Mesendoderm (in vitro differentiated cells): ENCODE measurements at regions not wholly inside any gene's neighbourhood (a gene's known extent, or its start where the extent isn't known, plus 50 kb on each side); places are given as distances from the start of the nearest gene placed in this dataset.

ENCODE experiments used
- DNase-seq: peaks from one replicate; pipeline ENCODE4 v3.0.0; 2013
- H2AK5ac ChIP-seq: 2 replicates; pipeline ENCODE4 v1.6.1; 2013; ENCODE audit warnings: low read length, inconsistent platforms
- H2BK120ac ChIP-seq: 2 replicates; pipeline ENCODE4 v1.6.1; 2013; ENCODE audit warnings: low read depth, mild to moderate bottlenecking, low read length, moderate library complexity, mixed read lengths
- H2BK15ac ChIP-seq: replicated peaks from 2 replicates; pipeline ENCODE4 v1.6.1; 2013; ENCODE audit warnings: low read depth, mild to moderate bottlenecking, moderate library complexity
- H2BK5ac ChIP-seq: 2 replicates; pipeline ENCODE4 v1.6.1; 2013; ENCODE audit warnings: low read length, inconsistent platforms
- H3K18ac ChIP-seq: 2 replicates; pipeline ENCODE4 v1.6.1; 2013; ENCODE audit warnings: mild to moderate bottlenecking, low read length, mixed read lengths
- H3K23ac ChIP-seq: one replicate; pipeline ENCODE4 v1.6.1; 2013; ENCODE audit warnings: low read length
- H3K27ac ChIP-seq: 2 replicates; pipeline ENCODE4 v1.5.1; 2013; ENCODE audit warnings: low read depth, mild to moderate bottlenecking, inconsistent platforms, low read length, moderate library complexity
- H3K27me3 ChIP-seq: 2 replicates; pipeline ENCODE4 v1.6.1; 2013; ENCODE audit warnings: low read length, control low read depth, mild to moderate bottlenecking, inconsistent platforms; ENCODE audit not compliant: insufficient read depth, poor library complexity
- H3K36me3 ChIP-seq: 2 replicates; pipeline ENCODE4 v1.6.1; 2013; ENCODE audit warnings: low read length, inconsistent platforms; ENCODE audit not compliant: control insufficient read depth, insufficient read depth
- H3K4ac ChIP-seq: one replicate; pipeline ENCODE4 v1.6.1; 2013; ENCODE audit warnings: low read depth, mild to moderate bottlenecking, low read length, moderate library complexity
- H3K4me1 ChIP-seq: 2 replicates; pipeline ENCODE4 v1.6.1; 2013; ENCODE audit warnings: low read depth, low read length, inconsistent platforms; ENCODE audit not compliant: control insufficient read depth
- H3K4me2 ChIP-seq: 2 replicates; pipeline ENCODE4 v1.6.1; 2013; ENCODE audit warnings: low read length
- H3K4me3 ChIP-seq: 2 replicates; pipeline ENCODE4 v1.5.1; 2013; ENCODE audit warnings: mild to moderate bottlenecking, low read length
- H3K56ac ChIP-seq: one replicate; pipeline ENCODE4 v1.6.1; 2013; ENCODE audit warnings: low read length
- H3K79me1 ChIP-seq: 2 replicates; pipeline ENCODE4 v1.6.1; 2013; ENCODE audit warnings: low read length, inconsistent platforms
- H3K79me2 ChIP-seq: 2 replicates; pipeline ENCODE4 v1.6.1; 2013; ENCODE audit warnings: mild to moderate bottlenecking, low read length; ENCODE audit not compliant: control insufficient read depth, insufficient read depth
- H3K9ac ChIP-seq: 2 replicates; pipeline ENCODE4 v1.6.1; 2013; ENCODE audit warnings: low read length, inconsistent platforms
- H4K5ac ChIP-seq: one replicate; pipeline ENCODE4 v1.6.1; 2013; ENCODE audit warnings: low read length
- H4K8ac ChIP-seq: one replicate; pipeline ENCODE4 v1.6.1; 2013; ENCODE audit warnings: low read depth, mild to moderate bottlenecking, control low read depth, low read length, moderate library complexity
- WGBS: extraction: QIAGEN DNeasy Blood & Tissue Kit; methylation state at CpG from one replicate; pipeline ENCODE4 v1.1.7; 2013; ENCODE audit warnings: low lambda C conversion rate, missing lambda C conversion rate; ENCODE audit not compliant: insufficient coverage; ENCODE audit errors: extremely low coverage; 5-methylcytosine and 5-hydroxymethylcytosine counted together

GRCh38 chr20:10733122-10733521 lies 59.3 kb upstream of the JAG1 start:
- Histone ChIP-seq H2AK5ac (no peak overlapping the region), H3K36me3 (no peaks in the 10 kb centered on the region), H3K4me1 (no peaks in the 10 kb centered on the region), H2BK5ac (no peak overlapping the region), H4K8ac (no peak overlapping the region), H3K23ac (no peak overlapping the region), H3K4me3 (no peak overlapping the region), H3K18ac (no peak overlapping the region), H3K4ac (no peak overlapping the region), H4K5ac (no peak overlapping the region), H2BK15ac (no peak overlapping the region), H3K27me3 (no peaks in the 10 kb centered on the region), H3K9ac (no peak overlapping the region), H3K4me2 (no peak overlapping the region), H3K27ac (no peak overlapping the region), H3K79me1 (no peaks in the 10 kb centered on the region), H3K56ac (no peak overlapping the region), H3K79me2 (no peaks in the 10 kb centered on the region), H2BK120ac (no peak overlapping the region)
- DNase-seq = no peak
- no CpG with 5 or more reads among the region's 1 CpG for WGBS

DNA sequence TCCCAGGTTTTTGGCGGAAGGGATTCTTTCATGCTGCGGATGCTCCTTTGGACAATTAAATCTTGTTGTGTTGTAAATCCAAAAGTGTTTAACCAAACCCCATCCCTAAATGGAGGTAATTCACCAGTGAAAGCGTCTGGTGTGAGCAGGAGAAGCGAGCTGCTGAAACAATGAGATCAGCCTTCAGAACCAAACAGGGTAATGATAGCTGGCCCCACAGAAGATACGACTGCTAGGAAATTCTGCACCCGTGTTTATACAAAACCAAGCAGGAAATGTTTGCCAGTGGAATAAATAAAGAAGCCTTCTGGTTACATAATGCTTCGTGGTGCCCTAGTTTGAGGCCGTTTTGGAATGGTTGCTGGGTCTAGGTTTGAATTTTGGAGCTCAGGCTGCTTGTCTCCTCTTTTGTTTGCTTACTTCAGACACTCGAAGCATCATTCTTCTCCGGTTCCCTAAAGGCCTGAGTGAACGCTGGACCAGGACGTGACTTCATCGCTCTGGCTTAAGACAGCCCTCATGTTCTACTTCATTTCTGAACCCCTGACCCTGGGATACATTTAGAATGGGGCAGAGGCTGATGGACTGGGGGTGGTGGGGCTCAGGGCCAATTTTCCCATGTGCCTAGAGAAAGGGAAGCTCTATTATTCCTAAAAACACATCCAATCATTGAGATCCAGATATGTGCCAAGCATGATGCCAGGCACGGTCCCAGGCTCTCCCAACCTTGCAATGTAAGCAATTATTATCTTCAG lies 61.6 kb upstream of the JAG1 start:
- DNase-seq = no peak
- Histone ChIP-seq H3K79me1 (no peaks in the 10 kb centered on the region), H4K5ac (no peak overlapping the region), H3K4me2 (no peak overlapping the region), H3K27ac (no peak overlapping the region), H3K27me3 (no peaks in the 10 kb centered on the region), H3K4me1 (no peaks in the 10 kb centered on the region), H3K79me2 (no peaks in the 10 kb centered on the region), H3K18ac (no peak overlapping the region), H3K56ac (no peak overlapping the region), H2AK5ac (no peak overlapping the region), H4K8ac (no peak overlapping the region), H3K4ac (no peak overlapping the region), H3K36me3 (no peaks in the 10 kb centered on the region), H3K4me3 (no peak overlapping the region), H2BK15ac (no peak overlapping the region), H3K23ac (no peak overlapping the region), H2BK120ac (no peak overlapping the region), H2BK5ac (no peak overlapping the region), H3K9ac (no peak overlapping the region)
- no CpG with 5 or more reads among the region's 14 CpGs for WGBS

DNA sequence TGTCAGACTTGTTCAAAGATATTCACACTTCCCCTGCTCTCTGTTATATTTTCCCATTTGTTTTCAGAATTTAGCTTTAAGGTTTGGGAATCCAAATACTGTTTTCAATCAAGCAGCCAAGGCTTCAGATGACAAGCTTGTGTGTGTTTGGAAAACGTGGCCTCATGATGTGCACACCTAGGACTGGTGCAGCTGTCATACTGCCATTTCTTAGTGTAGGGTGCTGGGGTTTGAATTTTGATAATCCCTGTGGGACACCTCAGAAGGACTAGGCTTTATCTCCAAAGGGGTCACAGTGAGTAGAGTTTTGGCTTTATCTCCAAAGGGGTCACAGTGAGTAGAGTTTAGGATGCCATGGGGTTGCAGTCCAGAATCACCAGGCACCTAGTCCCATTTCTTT lies 65.3 kb upstream of the JAG1 start:
- H3K27me3 ChIP-seq = no peaks in the 10 kb centered on the region
- no peaks in the 10 kb centered on the region for H3K4me1 ChIP-seq
- no peak overlapping the region for H2BK5ac ChIP-seq
- no peaks in the 10 kb centered on the region for H3K79me1 ChIP-seq
- H2BK120ac ChIP-seq = no peak overlapping the region
- no peak overlapping the region for H2AK5ac ChIP-seq
- H4K8ac ChIP-seq = no peak overlapping the region
- no peak overlapping the region for H3K18ac ChIP-seq
- H2BK15ac ChIP-seq = no peak overlapping the region
- no peak overlapping the region for H3K23ac ChIP-seq
- no peak overlapping the region for H3K4ac ChIP-seq
- no peak overlapping the region for H3K4me2 ChIP-seq
- no peak overlapping the region for H4K5ac ChIP-seq
- no peaks in the 10 kb centered on the region for H3K36me3 ChIP-seq
- H3K4me3 ChIP-seq = no peak overlapping the region
- no peak overlapping the region for H3K27ac ChIP-seq
- DNase-seq = no peak
- H3K56ac ChIP-seq = no peak overlapping the region
- WGBS = no CpG with 5 or more reads among the region's 1 CpG
- H3K79me2 ChIP-seq = no peaks in the 10 kb centered on the region
- no peak overlapping the region for H3K9ac ChIP-seq

GRCh38 chr20:10739566-10739965 lies 65.8 kb upstream of the JAG1 start:
- H2AK5ac ChIP-seq = no peak overlapping the region
- no peak overlapping the region for H4K8ac ChIP-seq
- no peaks in the 10 kb centered on the region for H3K36me3 ChIP-seq
- H3K9ac ChIP-seq = no peak overlapping the region
- no peak overlapping the region for H3K23ac ChIP-seq
- DNase-seq = no peak
- H3K27me3 ChIP-seq = no peaks in the 10 kb centered on the region
- no peaks in the 10 kb centered on the region for H3K79me1 ChIP-seq
- H3K18ac ChIP-seq = no peak overlapping the region
- WGBS = no CpG with 5 or more reads among the region's 7 CpGs
- H3K4me1 ChIP-seq = no peaks in the 10 kb centered on the region
- no peak overlapping the region for H3K4me3 ChIP-seq
- H3K4ac ChIP-seq = no peak overlapping the region
- no peak overlapping the region for H3K56ac ChIP-seq
- H3K4me2 ChIP-seq = no peak overlapping the region
- H2BK5ac ChIP-seq = no peak overlapping the region
- no peak overlapping the region for H3K27ac ChIP-seq
- no peak overlapping the region for H4K5ac ChIP-seq
- H2BK120ac ChIP-seq = no peak overlapping the region
- H3K79me2 ChIP-seq = no peaks in the 10 kb centered on the region
- H2BK15ac ChIP-seq = no peak overlapping the region

- no peak overlapping the region for H3K18ac ChIP-seq
- H3K9ac ChIP-seq = no peak overlapping the region
- no peaks in the 10 kb centered on the region for H3K4me1 ChIP-seq
- no peaks in the 10 kb centered on the region for H3K27me3 ChIP-seq
- H3K23ac ChIP-seq = no peak overlapping the region
- H4K5ac ChIP-seq = no peak overlapping the region
- H3K56ac ChIP-seq = no peak overlapping the region
- no peak overlapping the region for H3K4me3 ChIP-seq
- no peaks in the 10 kb centered on the region for H3K36me3 ChIP-seq
- H2BK15ac ChIP-seq = no peak overlapping the region
- H2BK5ac ChIP-seq = no peak overlapping the region
- no peak overlapping the region for H2BK120ac ChIP-seq
- H2AK5ac ChIP-seq = no peak overlapping the region
- no peaks in the 10 kb centered on the region for H3K79me2 ChIP-seq
- no peak overlapping the region for H4K8ac ChIP-seq
- no peak overlapping the region for H3K27ac ChIP-seq
- no CpG with 5 or more reads among the region's 5 CpGs for WGBS
- no peak for DNase-seq
- no peaks in the 10 kb centered on the region for H3K79me1 ChIP-seq
- H3K4ac ChIP-seq = no peak overlapping the region
- H3K4me2 ChIP-seq = no peak overlapping the region
Measured at GRCh38 chr20:10741060-10741459, 67.3 kb upstream of the JAG1 start.

DNA sequence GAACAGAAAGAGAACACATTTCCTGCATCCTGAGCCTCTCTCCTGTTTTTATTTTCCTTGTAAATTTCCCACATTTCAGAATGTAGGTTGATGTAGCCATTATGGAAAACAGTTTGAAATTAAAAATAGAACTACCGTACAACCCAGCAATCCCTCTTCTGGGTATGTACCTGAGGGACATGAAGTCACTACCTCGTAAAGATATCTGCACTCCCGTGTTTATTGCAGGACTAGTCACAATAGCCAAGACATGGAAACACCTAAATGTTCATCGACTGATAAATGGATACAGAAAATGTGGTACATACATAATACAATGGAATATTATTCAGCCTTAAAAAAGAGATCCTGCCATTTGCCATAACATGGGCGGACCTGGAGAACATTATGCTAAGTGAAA lies 72.0 kb upstream of the JAG1 start:
- no peaks in the 10 kb centered on the region for H3K27me3 ChIP-seq
- no CpG with 5 or more reads among the region's 5 CpGs for WGBS
- H3K56ac ChIP-seq = no peak overlapping the region
- no peak overlapping the region for H3K18ac ChIP-seq
- H4K8ac ChIP-seq = no peak overlapping the region
- no peak overlapping the region for H2BK120ac ChIP-seq
- H3K4me1 ChIP-seq = no peaks in the 10 kb centered on the region
- no peak overlapping the region for H3K23ac ChIP-seq
- H3K79me1 ChIP-seq = no peaks in the 10 kb centered on the region
- H3K4me3 ChIP-seq = no peak overlapping the region
- no peak overlapping the region for H4K5ac ChIP-seq
- no peak overlapping the region for H2BK15ac ChIP-seq
- no peak overlapping the region for H3K4ac ChIP-seq
- H3K79me2 ChIP-seq = no peaks in the 10 kb centered on the region
- H3K36me3 ChIP-seq = no peaks in the 10 kb centered on the region
- no peak overlapping the region for H3K27ac ChIP-seq
- no peak overlapping the region for H3K4me2 ChIP-seq
- no peak overlapping the region for H3K9ac ChIP-seq
- no peak for DNase-seq
- H2AK5ac ChIP-seq = no peak overlapping the region
- no peak overlapping the region for H2BK5ac ChIP-seq
